ENCODE measurements at regions not wholly inside any gene's neighbourhood (a gene's known extent, or its start where the extent isn't known, plus 50 kb on each side); places are given as distances from the start of the nearest gene placed in this dataset.

DNA sequence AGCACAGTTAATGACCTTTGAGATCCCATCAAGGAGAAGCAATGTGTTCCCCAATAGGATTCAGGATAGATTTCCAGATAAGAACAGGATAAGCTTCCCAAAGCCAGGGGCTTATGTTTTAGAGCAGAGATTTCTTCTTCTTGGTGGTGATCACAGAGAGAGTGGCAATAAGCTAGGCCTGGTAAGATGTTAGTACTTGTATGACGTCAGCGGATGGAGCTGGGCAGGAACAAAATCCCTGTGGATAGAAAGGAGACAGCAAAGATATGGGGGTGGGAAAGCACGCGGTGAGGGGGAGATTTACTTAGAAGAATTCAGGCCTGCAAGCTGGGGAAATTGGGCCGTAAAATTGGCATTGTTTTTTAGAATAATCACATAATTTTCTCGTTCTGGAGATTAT lies 323.0 kb downstream of the MTX2 start:
- ChIA-PET POLR2A (no interaction called here), CTCF (no interaction called here)
- DNase-seq (ENCODE audit: extremely low spot score): no peak
- TF ChIP-seq TARDBP (IDR thresholded peaks at IDR 0.05): no peak
- TF ChIP-seq L3MBTL2 (conservative IDR thresholded peaks at IDR 0.05): no peak
- TF ChIP-seq FOXM1 (IDR thresholded peaks at IDR 0.05; ENCODE audit: borderline replicate concordance): no peak
- TF ChIP-seq SP1 (IDR thresholded peaks at IDR 0.05): no peak
- TF ChIP-seq ELF4 (IDR thresholded peaks at IDR 0.05): no peak
- no peak for TF ChIP-seq SUZ12 (IDR thresholded peaks at IDR 0.05)
- no peak for TF ChIP-seq FOXA1 (IDR thresholded peaks at IDR 0.05)
- no peak for TF ChIP-seq FOXK2 (IDR thresholded peaks at IDR 0.05)
- no peak for TF ChIP-seq NFRKB (IDR thresholded peaks at IDR 0.05)
- TF ChIP-seq LEF1 (IDR thresholded peaks at IDR 0.05; ENCODE audit: borderline replicate concordance): no peak
- no peak for TF ChIP-seq ARNT (IDR thresholded peaks at IDR 0.05)
- TF ChIP-seq ZNF384 (IDR thresholded peaks at IDR 0.05): no peak
- no peak for TF ChIP-seq BHLHE40 (IDR thresholded peaks at IDR 0.05; ENCODE audit: borderline replicate concordance)
- TF ChIP-seq HDGF (IDR thresholded peaks at IDR 0.05; ENCODE audit: borderline replicate concordance): no peak
- TF ChIP-seq CTBP1 (IDR thresholded peaks at IDR 0.05; ENCODE audit: borderline replicate concordance): no peak
- TF ChIP-seq, protein P1, sequence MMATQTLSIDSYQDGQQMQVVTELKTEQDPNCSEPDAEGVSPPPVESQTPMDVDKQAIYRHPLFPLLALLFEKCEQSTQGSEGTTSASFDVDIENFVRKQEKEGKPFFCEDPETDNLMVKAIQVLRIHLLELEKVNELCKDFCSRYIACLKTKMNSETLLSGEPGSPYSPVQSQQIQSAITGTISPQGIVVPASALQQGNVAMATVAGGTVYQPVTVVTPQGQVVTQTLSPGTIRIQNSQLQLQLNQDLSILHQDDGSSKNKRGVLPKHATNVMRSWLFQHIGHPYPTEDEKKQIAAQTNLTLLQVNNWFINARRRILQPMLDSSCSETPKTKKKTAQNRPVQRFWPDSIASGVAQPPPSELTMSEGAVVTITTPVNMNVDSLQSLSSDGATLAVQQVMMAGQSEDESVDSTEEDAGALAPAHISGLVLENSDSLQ (IDR thresholded peaks at IDR 0.05): no peak

DNA sequence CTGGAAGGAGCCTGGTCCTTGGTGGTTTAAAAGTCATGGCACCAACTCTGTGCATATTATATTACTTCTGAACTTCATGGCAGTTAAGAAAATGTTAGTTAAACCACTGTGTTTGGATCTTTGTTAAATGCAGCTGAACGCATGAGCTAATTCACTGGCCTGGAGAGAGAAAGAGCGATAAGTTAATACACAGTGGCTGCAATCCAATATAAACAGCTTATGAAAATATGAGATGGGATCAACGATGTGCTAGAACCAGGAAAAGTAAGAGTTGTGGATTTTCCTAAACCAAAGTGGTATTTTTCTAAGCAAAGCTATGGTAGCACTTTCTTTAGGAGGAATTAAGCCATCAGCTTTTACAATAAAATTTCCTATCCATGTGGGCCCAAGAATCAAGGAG lies 326.7 kb downstream of the MTX2 start:
- ChIA-PET CTCF (interaction anchor here (1.3 kb wide), 1 partner anchor 13 kb away, joined by 3 read pairs; no protein-coding TSS in a partner anchor), POLR2A (no interaction called here)
- DNase-seq (ENCODE audit: extremely low spot score): no peak
- TF ChIP-seq FOXM1 (IDR thresholded peaks at IDR 0.05; ENCODE audit: borderline replicate concordance) (no peak), L3MBTL2 (conservative IDR thresholded peaks at IDR 0.05) (no peak), LEF1 (IDR thresholded peaks at IDR 0.05; ENCODE audit: borderline replicate concordance) (no peak), HDGF (IDR thresholded peaks at IDR 0.05; ENCODE audit: borderline replicate concordance) (no peak), TARDBP (IDR thresholded peaks at IDR 0.05) (no peak), ELF4 (IDR thresholded peaks at IDR 0.05) (no peak), SUZ12 (IDR thresholded peaks at IDR 0.05) (no peak), ZNF384 (IDR thresholded peaks at IDR 0.05) (no peak), CTBP1 (IDR thresholded peaks at IDR 0.05; ENCODE audit: borderline replicate concordance) (no peak), BHLHE40 (IDR thresholded peaks at IDR 0.05; ENCODE audit: borderline replicate concordance) (no peak), ARNT (IDR thresholded peaks at IDR 0.05) (no peak), FOXK2 (IDR thresholded peaks at IDR 0.05) (no peak), FOXA1 (IDR thresholded peaks at IDR 0.05) (no peak), NFRKB (IDR thresholded peaks at IDR 0.05) (no peak), SP1 (IDR thresholded peaks at IDR 0.05) (no peak)
- TF ChIP-seq, protein P1 (IDR thresholded peaks at IDR 0.05): no peak

DNA sequence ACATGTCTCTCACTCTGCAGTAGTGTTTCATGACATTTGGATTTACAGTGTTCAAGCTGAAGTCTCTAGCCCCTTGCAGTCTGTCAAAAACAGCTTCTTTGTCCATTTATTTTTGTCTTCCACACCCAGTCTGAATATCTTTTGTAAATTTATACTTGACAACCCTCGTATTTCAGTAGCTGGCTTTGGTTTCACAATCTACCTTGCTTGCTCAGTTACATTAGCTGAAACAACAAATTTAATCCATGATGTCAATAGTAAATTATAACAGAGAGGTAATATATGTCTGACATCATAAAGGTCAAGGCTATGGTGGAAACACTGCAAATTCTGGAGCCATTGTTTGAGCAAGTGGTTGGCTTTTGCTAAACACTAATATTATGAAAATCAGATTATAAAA lies 328.7 kb downstream of the MTX2 start:
- CTCF ChIA-PET: no interaction called here
- DNase-seq (ENCODE audit: extremely low spot score): no peak
- POLR2A ChIA-PET: no interaction called here
- TF ChIP-seq NFRKB (IDR thresholded peaks at IDR 0.05): no peak
- TF ChIP-seq, protein P1 (IDR thresholded peaks at IDR 0.05): peak; percentile 63
- no peak for TF ChIP-seq TARDBP (IDR thresholded peaks at IDR 0.05)
- TF ChIP-seq HDGF (IDR thresholded peaks at IDR 0.05; ENCODE audit: borderline replicate concordance): no peak
- TF ChIP-seq ARNT (IDR thresholded peaks at IDR 0.05): no peak
- TF ChIP-seq BHLHE40 (IDR thresholded peaks at IDR 0.05; ENCODE audit: borderline replicate concordance): no peak
- no peak for TF ChIP-seq FOXM1 (IDR thresholded peaks at IDR 0.05; ENCODE audit: borderline replicate concordance)
- TF ChIP-seq SP1 (IDR thresholded peaks at IDR 0.05): no peak

DNA sequence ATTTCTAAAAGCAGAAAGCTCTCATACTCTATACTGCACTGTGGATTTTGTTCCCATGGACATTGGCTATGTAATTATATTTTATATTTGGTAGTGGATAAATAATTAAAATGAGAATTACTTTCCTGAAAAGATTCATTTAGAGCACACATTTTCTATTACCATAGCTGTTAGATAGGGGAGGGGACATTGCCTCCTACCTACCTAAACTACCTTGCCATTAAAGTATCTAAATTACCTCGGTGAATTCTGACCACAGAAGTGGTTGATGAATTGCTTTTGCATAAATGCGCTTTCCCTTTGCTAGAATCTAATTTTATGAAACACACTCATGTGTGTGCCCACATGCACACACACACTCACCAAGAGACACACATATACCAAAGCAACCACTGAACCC lies 329.1 kb downstream of the MTX2 start:
- CTCF ChIA-PET: no interaction called here
- DNase-seq (ENCODE audit: extremely low spot score): no peak
- POLR2A ChIA-PET: no interaction called here
- TF ChIP-seq ARNT (IDR thresholded peaks at IDR 0.05) (no peak), LEF1 (IDR thresholded peaks at IDR 0.05; ENCODE audit: borderline replicate concordance) (no peak), FOXA1 (IDR thresholded peaks at IDR 0.05) (no peak), FOXK2 (IDR thresholded peaks at IDR 0.05) (no peak)

DNA sequence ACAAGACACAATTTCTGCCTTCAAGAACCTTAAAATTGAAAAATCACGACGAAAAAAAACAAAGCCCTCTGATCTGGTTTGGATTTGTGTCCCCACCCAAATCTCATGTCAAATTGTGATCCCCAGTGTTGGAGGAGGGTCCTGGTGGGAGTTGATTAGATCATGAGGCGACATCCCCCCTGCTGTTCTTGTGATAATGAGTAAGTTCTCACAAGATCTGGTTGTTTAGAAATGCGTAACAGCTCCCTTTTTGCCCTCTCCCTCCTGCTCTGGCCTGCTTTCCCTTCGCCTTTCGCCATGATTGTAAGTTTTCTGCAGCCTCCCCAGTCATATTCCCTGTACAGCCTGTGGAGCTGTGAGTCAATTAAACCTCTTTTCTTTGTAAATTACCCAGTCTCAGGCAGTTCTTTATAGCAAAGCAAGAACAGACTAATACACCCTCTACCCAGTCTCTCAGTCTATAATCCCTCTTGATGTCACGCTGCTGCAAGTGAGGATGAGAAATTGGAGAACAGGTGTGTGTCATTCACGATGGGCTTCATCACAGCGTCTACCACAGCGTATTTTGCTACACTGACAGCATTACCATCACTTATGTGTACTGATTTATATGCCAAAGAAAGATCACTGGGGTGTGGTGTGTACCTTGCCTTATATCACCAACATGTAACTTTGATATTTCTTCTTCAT lies 330.7 kb downstream of the MTX2 start:
- ChIA-PET POLR2A (no interaction called here), CTCF (no interaction called here)
- TF ChIP-seq TARDBP (IDR thresholded peaks at IDR 0.05) (no peak), FOXK2 (IDR thresholded peaks at IDR 0.05) (no peak), ARNT (IDR thresholded peaks at IDR 0.05) (no peak), FOXA1 (IDR thresholded peaks at IDR 0.05) (no peak), FOXM1 (IDR thresholded peaks at IDR 0.05; ENCODE audit: borderline replicate concordance) (no peak), LEF1 (IDR thresholded peaks at IDR 0.05; ENCODE audit: borderline replicate concordance) (no peak), HDGF (IDR thresholded peaks at IDR 0.05; ENCODE audit: borderline replicate concordance) (no peak), SUZ12 (IDR thresholded peaks at IDR 0.05) (no peak)
- no peak for DNase-seq (ENCODE audit: extremely low spot score)

DNA sequence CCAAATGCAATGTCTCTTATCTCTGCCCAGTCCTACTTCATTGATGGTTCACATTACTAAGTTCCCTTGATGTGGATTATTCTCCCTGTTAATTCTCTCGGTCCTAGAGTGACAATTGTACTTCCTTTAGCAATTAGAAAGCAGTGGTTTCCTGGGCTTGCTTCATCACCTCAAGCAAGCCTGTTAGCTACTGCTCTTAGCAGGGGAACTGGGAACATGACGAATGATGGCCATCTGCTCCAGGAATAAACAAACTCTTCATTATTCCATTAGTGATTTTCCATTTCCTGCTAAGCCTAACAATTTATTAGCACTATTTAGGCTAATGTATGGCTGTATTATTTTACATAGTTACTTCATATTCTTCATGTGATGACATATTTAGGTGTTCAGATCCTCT lies 331.8 kb downstream of the MTX2 start:
- POLR2A ChIA-PET: no interaction called here
- DNase-seq (ENCODE audit: extremely low spot score): no peak
- CTCF ChIA-PET: no interaction called here
- no peak for TF ChIP-seq BHLHE40 (IDR thresholded peaks at IDR 0.05; ENCODE audit: borderline replicate concordance)
- TF ChIP-seq FOXA1 (IDR thresholded peaks at IDR 0.05): no peak
- no peak for TF ChIP-seq HDGF (IDR thresholded peaks at IDR 0.05; ENCODE audit: borderline replicate concordance)
- no peak for TF ChIP-seq TARDBP (IDR thresholded peaks at IDR 0.05)
- TF ChIP-seq NFRKB (IDR thresholded peaks at IDR 0.05): no peak
- TF ChIP-seq FOXK2 (IDR thresholded peaks at IDR 0.05): no peak

All from HEK293T (cell line).